NCI-H1694 treated with DMSO at 0.1 percent for 48 hours (cell line): ENCODE measurements at regions not wholly inside any gene's neighbourhood (a gene's known extent, or its start where the extent isn't known, plus 50 kb on each side); places are given as distances from the start of the nearest gene placed in this dataset.

Experiments
- DNase-seq: peaks from one replicate; lab custom pipeline; 2025; lab: John Stamatoyannopoulos, UW

- no peak for DNase-seq
Observed at GRCh38 chr3:79542-79941, 117.0 kb upstream of the CHL1 start.

- no peak for DNase-seq
Observed at GRCh38 chr3:82508-82907, 114.1 kb upstream of the CHL1 start.

DNA sequence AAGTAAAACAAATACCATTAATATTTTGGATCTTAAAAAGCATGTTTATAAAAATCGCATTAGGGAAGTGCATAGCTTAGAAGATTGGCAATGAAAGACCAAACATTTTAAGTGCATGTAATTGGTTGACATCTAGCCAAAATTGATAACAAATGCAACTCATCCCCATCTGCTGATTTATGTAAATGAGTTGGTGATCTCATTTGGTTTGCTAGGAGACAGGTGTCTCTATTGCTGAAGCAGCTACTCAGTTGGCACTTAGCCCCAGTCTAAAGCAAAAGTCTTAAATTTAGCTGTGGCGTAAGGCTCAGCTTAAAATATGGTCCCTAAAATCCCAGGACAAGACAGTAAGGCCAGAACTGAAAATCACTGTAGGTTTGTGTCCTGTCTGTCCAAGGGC, 113.5 kb upstream of the CHL1 start:
- peak; percentile 66 for DNase-seq

GRCh38 chr3:85180-85579, 111.4 kb upstream of the CHL1 start:
- DNase-seq: peak; percentile 73

DNA sequence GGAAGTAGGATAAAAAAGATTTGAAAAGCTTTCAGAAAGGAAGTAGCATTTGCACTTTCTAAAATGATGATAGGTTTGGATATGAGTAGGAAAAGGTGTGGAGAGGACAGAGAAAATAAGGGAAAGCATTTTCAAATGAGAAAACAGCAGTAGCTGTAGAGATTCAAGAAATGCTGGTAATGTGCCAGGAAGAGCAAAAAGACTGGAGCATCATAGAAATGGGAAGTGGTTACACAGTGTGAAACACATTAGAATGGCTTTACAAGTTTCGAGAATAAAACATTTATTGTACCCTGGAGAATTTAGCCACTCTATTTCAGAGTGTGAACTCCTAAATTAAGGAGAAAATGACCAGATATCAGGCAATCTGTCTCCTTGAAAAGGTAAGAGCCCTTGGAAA, 108.3 kb upstream of the CHL1 start:
- no peak for DNase-seq

GRCh38 chr3:93746-94145, 102.8 kb upstream of the CHL1 start:
- no peak for DNase-seq

DNA sequence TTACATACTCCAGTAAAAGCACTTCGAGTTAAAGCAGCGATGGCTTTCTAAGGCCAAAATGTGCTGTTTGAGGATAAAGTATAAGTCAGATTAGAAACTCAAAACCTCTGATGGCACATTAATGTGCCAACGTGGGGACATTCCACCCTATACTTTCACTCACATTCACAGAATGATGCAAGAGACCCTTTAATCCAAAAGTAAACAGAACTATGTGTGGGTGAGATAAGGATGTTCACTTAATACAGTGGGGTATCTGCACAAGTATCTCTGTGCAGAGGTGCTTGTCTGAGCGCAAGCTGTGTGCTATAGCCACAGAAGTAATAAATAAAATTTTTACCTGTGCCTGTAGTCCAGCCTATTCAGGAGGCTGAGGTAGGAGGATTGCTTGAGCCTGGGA, 100.3 kb upstream of the CHL1 start:
- no peak for DNase-seq

DNA sequence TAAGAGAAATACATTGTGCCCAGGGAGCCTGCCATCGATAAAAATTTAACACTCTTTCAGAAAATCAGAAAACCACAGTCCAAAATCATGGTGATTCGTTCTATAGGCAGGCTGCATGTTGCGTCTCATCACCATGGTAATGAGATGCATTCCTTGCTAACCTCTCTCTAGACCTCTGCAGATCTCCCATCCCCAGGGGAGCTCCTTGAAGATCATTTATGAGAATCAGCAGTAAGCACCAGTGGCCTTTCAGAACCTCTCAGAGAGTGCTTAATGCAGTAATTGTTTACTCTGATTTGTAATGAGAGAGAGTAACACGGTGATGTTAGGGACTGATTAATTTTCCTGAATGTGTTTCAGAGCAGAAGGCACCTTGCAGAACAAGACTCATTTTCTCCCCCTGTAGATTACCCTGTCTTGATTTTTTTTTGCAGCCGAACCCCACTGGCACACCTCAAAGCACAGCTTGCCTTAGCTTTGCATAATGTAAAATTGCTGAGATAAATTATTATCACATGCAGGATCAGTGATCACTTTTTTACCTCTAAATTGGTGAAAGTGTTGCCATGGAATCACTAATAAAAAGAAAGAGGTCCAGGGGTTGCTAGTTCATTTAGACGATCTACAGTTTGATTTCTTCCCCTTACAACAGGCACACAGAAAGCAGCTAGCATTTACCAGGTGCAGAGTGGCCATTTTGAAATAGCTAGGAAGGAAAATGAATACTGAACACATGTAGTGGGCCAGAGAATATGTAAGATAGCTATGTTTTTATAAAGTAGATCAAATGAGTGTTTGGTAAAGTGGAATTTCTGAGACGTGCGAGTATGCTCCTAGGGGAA, 98.9 kb upstream of the CHL1 start:
- no peak for DNase-seq

DNA sequence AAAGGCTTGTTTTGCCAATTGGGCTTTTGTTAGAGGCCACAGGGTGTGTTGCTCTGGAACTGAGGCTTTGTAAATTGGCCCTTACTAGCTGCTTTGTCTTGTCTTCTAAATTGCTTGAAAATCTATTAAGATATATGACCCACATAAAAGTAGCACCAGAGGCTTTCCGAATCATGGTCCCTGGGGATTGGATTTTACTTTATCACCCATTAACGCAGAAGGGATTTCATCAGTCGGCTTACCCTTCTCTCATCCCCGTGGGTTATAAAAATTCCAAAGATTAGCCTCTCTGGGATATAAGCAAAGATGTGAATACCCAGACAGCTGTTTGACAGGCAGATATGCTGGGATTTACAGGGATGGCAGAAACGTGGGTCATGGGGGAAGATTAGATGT, 98.3 kb upstream of the CHL1 start:
- no peak for DNase-seq

DNA sequence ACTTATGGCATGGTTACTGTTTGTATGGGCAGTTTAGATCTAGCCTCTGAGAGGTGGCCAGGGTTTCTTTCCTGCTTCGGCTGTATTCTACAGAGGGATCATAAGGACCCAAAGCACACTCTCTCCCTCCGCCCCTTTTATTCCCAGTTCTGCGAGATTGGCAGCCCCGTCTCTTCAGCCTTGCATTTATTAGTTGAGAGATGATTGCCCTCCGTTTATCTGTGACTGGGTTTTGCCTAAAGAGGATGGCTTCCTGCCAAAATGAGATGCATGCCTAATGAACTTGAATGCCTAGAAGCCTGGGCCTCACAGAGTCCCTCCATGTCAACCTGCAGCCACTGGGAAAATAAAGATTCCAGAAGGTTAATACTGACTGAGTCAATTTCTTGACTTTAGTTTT, 97.1 kb upstream of the CHL1 start:
- peak; percentile 54 for DNase-seq

DNA sequence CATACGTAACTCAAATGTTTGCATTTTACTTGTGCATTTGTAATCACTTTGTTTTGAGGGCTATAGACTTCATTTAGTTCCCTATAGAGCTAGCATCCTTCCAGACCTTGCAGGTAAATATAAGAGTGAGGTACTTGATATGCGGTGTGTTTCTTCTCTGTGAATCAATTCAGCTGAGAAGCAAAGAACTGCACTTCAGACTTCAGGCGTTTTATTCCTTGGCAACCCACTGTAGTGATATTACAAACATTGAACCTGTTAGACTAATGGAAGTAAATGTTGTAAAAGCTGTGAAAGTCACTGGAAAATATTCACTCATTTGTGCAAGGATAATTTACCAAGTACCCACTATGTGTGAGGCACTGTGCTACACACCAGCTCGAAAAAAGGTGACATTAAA, 94.1 kb upstream of the CHL1 start:
- no peak for DNase-seq

DNA sequence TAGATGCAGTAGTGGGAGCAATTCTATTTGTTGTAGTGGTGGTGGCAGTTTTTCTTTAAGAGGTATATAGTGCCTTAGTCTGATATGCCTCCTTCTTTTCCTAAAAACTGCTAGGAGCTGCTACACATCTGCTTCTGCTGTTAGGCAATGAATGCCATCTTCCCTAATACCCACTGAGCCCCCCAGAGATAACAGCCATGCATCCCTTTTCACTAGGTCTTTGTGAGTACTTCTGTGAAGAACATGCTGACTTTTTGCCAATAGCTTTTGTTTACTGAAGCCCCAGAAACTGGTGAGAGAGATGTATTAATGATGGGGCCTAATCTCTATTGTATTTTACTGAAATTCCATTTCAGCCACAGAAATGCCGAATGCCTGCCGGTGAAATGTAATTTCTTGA, 92.6 kb upstream of the CHL1 start:
- no peak for DNase-seq

GRCh38 chr3:105585-105984, 91.0 kb upstream of the CHL1 start:
- no peak for DNase-seq

DNA sequence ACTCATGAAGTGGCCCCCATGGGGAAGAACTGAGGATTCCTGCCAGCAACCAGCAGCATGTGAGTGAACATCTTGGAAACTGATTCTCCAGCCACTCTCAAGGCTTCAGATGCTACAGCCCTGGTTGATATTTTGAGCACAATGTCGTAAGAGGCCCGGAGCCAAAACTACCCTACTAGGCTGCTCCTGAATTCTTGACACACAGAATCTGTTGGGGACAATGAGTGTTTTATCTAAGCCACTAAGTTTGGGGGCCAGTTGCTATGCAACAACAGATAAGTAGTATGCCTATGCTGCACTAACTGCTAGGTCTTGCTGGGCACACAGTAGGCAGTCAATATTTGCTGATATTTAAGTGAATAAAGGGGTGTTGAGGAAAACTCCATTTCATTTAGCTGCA, 89.9 kb upstream of the CHL1 start:
- DNase-seq: no peak

GRCh38 chr3:111143-112069, 85.2 kb upstream of the CHL1 start:
- DNase-seq: peak; percentile 26

GRCh38 chr3:112773-113172, 83.8 kb upstream of the CHL1 start:
- DNase-seq: no peak

DNA sequence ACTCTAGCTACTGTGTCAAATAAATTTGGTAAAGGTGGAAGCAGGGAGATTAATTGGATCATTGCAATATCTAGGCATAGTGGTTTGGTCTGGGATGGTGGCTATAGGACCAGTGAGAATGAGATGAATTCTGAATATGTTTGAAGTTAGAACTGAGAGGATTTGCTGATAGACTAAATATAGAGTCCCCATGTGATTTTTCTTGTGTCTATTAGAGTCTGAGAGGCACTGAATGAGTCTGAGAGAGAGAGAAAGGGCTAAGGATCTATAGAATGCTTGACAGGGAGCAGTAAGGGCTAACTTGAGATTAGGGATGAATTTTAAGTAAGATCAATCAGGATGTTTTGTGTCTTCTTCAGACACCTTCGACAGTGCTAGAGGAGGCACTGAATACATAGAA, 77.9 kb upstream of the CHL1 start:
- no peak for DNase-seq

- no peak for DNase-seq
Observed at GRCh38 chr3:123341-123740, 73.2 kb upstream of the CHL1 start.

DNA sequence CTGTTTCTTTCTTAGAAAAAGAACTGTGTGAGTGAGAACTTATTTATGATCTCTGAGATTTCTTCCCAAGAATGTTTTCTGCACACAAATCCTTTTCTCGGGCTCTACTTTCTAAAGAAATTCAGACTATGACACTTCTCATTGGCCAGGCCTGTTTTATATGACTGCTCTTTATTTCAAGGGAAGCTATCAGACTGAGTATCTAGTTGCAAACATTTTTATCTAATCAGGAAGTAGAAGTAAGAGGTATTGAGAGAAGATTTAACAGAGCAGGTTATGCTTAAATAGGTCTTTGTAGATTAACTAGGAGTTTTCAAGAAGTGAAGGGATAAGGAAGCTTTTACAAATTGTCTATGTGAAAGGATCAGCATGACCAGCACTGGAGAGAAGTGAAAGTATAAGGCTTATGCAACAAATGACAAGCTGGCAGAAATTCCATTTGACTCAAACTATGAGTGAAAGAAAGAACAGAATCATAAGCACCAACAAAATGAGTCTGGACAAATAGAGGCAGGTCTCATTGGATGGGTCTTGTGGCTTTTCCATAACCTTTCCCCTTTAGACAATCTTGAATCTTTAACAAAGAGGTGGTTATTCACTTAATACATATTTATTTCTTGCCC, 71.9 kb upstream of the CHL1 start:
- DNase-seq: no peak

- no peak for DNase-seq
Observed at GRCh38 chr3:128515-129172, 67.9 kb upstream of the CHL1 start.

DNA sequence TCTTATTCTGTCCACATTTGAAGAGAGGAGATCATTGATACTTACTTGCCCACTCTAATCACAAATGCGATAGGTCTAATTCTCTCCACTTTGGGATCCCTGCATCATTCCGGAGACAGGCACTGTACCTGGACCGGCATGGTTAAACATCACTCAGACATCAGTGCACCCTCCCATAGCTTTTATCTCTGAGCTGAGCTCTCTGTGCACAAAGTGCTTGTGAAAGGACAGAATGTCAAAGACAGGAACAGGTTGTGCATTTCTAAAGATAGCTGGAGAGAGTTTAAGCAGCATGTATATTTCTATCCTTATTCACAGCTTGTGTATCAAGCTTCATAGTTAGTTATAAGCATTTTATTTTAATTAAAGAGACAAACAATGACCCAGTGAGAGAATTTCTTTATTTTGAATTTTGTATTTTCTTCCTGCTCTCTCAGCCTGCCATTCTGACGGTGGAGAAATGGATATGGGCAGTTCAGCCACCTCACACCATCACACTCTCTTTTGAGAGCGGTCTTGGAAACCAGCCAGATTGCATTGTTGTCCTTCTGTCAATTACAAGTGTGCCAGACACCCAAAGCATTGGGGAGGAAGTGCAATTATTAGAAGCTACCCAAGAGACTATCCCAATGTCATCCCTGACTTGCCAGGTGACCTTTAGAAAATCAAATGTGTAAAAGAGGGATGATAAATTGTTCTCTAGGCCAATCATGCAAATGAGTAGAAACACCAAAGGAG, 65.2 kb upstream of the CHL1 start:
- peak; percentile 9 for DNase-seq

DNA sequence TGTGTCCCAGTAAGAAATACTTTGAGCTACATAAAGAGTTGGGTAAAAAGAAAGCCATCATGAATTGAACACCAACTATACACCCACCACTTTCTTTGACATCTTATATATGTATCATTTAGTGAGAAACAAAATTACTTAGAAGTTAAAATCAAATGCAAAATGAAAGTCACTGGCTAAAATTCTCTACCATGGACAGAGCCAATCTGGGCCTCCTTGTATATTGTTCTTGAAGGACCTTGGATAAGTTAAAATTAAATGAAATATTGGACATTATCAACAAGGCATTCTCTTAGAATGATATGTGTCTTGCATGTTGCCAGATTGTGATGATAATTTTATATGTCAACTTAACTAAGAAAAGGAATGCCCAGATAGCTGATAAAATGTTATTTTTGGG, 64.2 kb upstream of the CHL1 start:
- DNase-seq: no peak
